ENCODE measurements at regions not wholly inside any gene's neighbourhood (a gene's known extent, or its start where the extent isn't known, plus 50 kb on each side); places are given as distances from the start of the nearest gene placed in this dataset.

DNA sequence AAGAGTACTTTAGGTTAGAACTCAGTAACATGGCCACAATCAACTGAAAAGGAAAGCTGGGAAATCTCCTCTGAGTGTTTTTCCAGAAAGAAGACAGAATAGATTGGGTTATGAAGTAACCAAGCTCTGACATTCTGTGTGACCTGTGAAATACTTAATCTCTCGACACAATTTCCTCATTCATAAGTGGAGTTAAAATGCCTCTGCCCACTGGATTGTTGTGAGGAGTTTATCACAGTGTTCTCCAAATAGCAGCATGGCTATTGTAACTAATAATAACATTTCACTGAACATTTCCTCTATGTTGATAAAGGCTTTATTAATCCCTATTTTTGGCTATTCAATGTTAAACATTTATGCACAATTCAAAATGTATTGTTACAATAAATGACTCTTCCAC lies 311.0 kb downstream of the GABRB2 start:
- DNase-seq (ENCODE audit: low spot score): no peak

DNA sequence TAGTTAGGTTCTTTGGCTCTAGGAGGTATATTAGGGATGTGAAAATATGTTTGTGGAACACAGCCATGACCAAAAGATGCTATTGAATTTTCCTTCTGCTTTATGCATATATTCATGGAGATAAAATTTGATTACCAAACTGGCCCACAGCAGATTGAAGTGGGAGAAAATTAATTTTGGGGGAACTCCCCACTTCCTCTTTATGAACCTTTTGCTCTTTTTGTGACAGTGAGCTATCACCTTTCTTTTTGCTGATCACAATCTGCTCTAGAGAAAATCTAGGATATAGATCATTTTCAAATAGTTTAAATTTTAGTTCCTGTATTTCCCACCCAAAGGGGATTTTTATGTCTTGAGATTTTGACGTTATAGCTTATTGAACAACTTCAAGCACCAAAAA lies 313.0 kb downstream of the GABRB2 start:
- no peak for DNase-seq (ENCODE audit: low spot score)

DNA sequence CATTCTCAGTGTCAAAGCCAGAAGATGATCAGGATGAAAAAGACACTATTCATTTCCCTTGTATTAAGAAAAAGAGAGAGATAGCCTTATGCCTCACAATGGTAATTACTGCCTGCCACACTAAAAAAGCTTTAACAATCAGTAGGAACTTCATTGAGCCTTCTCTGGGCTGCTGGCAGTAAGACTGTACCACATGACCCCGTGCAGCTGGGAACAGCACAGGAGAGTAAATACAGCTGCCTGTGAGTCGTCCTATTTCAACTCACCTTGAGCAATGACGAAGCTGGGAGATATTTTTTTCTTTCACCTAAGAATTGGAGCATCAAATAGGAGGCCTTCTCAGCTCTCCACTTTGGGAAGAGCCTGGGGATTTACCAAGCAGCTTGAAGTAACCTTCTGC lies 316.3 kb downstream of the GABRB2 start:
- DNase-seq (ENCODE audit: low spot score): no peak

DNA sequence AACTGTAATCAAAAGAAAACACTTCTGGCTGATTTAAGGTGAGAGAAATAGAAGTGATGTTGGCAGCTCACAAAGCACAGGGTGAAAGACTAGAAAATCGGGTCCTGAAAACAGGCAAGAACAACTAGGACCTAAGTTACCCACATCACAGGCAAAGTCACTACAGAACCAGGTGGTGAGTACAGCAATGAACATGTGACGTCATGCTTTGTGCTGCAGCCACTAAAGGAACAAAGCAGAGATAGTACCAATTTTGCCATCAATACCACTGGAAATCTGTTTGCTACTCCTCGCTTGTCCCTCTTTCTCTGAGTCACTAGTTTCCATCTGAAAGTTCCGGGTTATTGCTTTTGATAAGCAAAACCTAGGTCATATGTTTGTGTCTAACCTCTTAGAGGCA lies 326.7 kb downstream of the GABRB2 start:
- DNase-seq (ENCODE audit: low spot score): no peak

DNA sequence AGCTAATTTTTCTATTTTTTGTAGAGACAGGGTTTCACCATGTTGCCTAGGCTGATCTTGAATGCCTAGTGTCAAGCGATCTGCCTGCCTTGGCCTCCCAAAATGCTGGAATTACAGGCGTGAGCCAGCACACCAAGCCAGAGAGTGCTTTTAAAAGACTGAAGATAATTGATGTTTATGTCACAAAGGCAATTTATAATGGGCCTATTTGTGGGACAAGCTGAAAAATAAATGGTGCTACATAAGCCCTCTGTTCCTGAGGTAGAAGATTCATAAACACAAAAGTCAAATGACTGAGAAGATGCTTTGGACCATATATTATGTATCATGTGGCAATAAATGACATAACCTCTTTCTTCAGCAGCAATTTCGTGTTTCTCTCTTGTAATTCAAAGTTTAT lies 329.6 kb downstream of the GABRB2 start:
- no peak for DNase-seq (ENCODE audit: low spot score)

DNA sequence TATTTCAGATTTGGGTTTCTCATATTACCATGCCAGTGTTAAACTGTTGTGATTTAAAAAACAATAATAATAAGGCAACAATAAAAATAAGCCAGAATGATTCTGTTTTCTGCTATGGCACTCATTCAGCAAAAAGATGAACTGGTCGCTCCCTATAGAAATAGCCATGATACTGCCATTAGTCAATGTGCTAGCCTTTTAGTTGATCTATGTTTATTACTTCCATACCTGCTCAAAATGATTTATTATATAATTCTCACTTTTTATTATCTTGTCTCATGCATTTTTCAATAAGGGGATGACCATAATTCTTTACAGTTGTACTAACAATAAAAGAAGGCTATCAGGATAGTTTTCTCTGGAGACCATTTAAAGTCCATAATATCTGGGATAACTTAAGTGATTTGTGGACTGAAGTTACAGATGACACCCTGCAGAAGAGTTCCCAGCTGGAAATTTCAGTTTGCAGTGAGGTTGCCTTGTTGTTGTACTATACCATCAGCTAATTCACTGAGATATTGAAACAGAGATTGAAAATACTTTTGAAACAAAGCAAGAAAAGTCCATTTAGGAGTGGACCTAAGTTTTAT lies 334.3 kb downstream of the GABRB2 start:
- DNase-seq (ENCODE audit: low spot score): no peak

DNA sequence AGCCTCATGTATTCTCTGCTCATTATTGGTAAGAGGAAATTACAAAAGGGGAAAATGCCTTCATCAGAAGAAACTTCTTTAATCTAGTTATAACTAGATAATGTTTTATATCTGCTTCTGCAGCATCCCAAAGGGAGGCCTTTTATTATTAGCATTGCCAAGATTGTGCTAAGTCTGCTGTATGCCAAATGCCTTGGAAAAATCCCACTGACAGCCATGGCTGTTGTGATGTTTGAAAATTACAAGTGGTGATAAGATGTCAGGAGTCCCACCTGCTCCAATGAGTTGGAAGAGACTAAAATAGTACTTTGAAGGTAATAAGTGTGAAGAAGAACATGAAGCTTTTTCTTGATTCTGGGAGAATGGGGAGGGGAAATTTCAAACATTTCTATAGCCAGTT lies 345.0 kb downstream of the GABRB2 start:
- DNase-seq (ENCODE audit: low spot score): no peak

DNA sequence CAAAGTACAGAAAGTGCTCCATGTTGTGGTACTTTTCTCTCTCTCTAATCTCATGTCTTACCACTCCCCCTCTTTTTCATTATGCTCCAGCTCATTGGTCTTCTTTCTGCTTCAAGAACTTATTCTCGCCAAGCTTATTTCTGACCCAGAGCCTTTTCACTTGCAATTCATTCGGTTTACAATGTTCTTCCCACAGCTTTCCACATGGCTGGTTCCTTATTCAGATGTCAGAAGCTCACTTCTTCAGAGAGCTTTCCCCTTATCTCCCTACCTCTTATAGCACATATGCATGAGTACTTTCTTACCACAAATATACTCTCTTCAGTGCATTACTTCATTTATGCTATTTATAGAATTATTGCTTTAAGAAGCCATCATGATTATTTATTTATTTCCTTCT lies 338.8 kb upstream of the ATP10B start:
- DNase-seq (ENCODE audit: low spot score): no peak

DNA sequence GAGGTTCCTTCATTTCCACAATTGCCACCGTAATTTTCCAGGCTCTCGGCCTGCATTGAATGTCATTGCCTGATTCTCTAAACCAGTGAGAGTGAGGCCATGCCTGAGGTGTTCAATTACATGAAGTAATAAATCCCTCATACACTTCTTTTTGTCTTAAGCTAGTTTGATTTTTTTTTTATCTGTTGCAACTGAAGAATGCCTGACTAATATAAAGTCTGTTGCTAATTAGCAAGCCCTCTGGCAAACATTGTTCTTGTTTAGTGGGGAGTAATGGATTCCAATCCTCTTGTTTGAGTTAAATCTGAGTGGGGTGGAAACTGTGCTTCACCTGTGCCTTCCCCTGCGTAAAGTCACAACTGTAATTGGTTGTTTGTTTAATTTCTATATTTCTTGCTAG lies 338.1 kb upstream of the ATP10B start:
- no peak for DNase-seq (ENCODE audit: low spot score)

DNA sequence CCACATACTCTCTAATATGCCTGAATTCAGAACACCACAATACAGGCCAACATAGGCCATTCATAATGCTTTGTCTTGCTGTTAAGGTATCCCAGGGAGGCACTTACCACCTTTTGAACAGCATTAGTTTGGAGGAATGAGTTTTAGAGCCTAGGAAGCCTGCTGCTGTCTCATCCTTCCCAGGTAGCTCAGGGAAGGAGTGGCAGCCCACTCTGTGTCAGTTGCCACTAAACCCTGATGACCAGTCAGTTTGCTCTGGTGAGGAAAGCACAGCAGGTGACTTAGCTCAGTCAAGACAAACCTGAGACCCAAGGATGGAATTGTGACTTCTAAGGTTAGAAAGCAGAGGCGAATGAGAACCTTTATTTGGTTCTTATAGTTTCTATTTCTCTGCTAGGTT lies 337.4 kb upstream of the ATP10B start:
- no peak for DNase-seq (ENCODE audit: low spot score)

DNA sequence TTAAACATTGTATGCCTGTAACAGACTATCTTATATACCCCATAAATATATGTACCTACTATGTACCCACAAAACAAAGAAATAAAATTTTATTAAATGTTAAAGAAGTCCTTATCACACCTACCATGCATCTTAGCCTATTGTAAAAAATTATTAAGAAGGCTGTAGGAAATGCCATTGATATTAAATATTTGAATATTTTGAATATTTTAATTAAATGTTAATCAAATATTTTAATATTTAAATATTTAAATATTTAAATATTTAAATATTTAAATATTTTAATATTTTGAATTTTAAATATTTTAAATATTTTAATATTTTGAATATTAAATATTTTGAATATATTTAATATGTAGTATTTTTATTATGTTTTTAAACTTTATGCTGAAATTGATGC lies 331.5 kb upstream of the ATP10B start:
- DNase-seq (ENCODE audit: low spot score): no peak

DNA sequence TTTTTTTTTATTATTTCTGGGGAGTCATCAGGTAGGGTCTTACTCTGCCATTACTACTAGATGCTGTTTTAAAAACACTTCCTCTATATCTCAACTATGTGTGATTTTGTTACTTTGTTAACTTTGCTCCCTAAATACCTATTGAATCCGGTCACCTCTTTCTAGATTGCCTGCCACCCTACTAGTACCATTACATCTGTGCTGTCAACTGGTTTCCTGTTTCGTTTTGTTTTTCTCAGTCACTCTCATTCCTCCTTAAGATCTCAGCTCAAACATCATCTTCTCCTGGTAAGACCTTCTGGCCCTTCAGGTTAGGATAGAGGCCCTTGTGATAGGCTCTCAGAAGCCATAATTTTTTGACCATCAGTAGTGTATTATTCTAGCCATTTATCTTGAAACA lies 324.2 kb upstream of the ATP10B start:
- no peak for DNase-seq (ENCODE audit: low spot score)

DNA sequence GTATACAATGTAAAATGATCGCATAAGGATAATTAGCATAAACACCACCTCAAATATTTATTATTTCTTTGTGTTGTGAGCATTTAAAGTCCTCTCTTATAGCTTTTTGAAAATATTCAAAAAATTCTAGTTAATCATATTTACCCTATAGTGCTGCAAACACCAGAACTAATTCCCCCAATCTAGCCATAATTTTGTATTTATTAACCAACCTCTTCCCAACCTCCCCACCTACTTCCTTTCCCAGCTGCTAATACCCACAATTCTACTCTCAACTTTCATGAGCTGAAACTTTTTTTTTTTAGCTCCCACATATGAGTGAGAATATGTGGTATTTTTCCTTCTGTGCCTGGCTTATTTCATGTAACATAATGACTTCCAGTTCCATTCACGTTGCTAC lies 317.8 kb upstream of the ATP10B start:
- DNase-seq (ENCODE audit: low spot score): no peak

DNA sequence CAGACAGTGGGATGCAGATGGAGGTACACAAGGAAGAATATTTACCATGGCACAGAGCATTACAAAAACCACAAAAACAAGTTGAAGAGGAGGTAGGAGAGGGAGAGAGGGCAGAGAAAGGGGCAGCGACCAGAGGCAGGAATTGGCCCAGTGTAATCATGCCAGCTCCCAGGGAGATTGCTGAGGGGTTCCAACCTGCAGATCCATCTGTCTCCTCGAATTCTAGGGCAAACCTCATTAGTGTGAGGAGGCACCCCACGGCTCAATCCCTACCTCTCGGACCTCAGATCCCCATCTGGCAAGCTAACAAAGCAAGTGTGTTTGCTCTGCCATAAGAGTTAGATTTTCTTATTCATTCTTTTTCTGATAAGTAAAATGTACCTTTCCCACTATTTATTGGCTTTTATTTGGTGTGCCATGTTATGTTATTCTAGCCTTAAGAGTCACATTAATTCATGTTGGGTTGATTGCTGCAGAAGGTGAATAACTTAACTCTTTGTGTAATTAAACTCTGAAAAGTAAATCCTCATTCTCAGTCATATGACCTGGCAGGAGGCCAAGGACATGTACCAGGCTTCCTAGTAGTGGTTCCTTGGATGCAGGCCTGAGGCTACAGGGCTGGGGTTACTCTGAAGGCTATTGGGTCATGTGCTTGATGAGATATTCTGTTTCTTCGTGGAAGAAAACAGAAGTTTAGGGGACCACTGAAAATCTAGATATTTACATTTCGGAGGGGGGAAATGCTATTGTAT lies 315.2 kb upstream of the ATP10B start:
- peak; percentile 14 for DNase-seq (ENCODE audit: low spot score)

DNA sequence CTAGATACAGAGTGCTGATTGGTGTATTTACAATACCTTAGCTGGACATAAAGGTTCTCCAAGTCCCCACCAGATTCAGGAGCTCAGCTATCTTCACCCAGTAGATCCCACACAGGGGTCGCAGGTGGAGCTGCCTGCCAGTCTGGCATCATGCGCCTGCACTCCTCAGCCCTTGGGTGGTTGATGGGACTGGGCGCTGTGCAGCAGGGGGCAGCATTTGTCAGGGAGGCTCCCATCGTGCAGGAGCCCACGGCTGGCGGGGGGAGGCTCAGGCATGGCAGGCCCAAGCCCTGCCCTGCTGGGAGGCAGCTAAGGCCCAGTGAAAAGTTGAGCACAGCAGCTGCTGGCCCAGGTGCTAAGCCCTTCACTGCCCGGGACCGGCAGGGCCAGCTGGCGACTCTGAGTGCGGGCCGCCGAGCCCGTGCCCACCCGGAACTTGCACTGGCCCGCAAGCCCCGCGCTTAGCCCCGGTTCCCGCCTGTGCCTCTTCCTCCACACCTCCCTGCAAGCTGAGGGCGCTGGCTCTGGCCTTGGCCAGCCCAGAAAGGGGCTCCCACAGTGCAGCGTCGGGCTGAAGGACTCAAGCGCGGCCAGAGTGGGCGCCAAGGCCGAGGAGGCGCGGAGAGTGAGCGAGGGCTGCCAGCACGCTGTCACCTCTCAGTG lies 314.1 kb upstream of the ATP10B start:
- no peak for DNase-seq (ENCODE audit: low spot score)

DNA sequence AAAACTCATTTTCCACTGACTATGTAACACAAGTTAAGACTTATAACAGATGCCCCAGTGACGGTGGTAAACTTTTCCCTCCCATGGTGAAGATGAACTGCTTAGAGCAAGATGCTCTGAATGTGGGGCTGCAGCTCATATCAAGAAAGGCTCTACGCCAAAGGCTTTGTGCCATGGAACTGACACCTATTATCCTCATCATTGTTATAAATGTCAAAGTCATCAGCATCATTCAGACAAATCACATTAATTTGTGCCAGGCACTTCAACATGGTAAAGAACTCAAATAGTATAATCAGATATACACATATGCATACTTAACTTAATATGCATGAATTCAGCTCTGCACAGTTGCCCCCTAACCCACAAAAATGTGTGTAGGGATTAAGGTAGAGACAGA lies 305.9 kb upstream of the ATP10B start:
- DNase-seq (ENCODE audit: low spot score): no peak

DNA sequence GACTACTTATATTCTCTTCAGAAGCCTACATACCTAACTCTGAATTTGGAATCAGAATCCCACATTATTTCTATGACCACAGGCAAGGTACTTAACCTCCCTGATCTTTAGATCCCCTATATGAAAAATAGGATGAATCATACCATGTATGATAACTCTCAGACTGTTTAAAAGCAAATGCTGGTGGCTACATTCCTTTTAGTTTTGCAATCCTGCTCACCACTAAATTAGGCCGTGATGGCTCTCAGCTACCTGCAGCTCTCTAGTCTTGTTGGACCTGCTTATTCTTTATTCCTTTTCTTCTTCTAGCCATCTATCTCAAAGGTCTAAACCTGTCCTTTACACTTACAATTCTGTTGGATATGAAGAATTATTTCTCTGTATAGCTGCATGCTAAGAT lies 303.4 kb upstream of the ATP10B start:
- DNase-seq (ENCODE audit: low spot score): no peak

DNA sequence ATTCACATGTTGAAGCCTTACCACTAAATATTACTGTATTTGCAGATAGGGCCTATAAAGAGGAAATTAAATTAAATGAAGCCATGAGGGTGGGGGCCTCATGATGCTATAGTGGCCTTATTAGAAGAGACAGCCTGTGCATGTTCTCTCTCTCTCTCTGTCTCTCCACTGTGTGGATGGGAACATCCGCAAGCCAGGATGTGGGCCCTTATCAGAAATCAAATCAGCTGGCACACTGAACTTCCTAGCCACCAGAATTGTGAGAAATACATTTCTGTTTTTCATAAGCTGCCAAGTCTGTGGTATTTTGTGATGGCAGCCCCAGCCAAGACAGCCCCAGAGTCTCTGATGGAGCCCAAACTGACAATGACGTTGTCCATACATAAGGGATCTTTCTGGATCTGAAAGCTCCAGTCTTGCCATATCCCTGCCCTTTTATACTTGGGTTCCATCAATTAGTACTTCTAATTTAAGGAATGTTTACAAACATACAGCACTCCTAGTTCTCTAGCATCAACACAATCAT lies 300.5 kb upstream of the ATP10B start:
- no peak for DNase-seq (ENCODE audit: low spot score)

DNA sequence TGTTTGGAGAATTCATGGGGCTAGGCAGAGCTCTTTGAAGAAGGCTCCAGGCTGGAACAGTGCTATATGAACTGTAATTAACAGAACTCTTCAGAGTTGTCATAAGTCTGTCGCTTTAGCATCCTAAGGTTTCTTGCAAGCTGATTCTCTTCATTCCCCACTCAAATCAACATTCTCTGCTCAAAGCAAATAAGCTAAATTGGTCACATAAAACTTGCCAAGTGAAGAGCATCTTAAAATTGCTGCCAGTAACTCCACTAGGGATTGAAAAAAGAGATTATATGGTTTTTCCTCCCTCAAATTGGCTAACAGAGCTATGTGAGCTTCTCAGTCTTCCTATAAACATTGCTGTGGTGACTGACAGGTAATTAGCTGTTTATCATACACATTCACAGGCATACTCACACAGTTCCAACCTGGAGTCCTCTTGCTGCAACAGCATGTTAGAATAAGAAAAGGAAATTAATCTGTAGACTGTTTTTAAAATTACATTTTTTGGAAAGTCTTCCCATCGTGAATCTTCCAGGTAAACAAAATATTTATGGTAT lies 298.5 kb upstream of the ATP10B start:
- no peak for DNase-seq (ENCODE audit: low spot score)

DNA sequence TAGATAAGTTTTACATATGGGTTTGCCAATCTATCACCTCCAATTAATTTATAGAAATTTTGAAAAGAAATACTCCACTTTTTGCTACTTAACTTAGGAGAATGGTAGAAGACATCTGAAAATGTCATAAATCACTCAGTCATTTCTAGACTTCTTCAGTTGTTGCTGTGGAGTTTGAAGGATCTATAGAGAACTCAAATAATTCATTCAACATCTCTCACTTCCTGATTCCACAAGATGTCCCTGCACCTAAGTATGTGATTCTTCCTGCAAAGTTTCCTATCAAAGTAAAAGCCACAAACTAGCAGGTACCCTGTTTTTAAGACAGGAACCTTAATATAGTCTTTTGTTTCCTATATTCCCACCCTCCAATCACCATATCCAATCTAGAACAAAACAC lies 297.1 kb upstream of the ATP10B start:
- DNase-seq (ENCODE audit: low spot score): no peak

DNA sequence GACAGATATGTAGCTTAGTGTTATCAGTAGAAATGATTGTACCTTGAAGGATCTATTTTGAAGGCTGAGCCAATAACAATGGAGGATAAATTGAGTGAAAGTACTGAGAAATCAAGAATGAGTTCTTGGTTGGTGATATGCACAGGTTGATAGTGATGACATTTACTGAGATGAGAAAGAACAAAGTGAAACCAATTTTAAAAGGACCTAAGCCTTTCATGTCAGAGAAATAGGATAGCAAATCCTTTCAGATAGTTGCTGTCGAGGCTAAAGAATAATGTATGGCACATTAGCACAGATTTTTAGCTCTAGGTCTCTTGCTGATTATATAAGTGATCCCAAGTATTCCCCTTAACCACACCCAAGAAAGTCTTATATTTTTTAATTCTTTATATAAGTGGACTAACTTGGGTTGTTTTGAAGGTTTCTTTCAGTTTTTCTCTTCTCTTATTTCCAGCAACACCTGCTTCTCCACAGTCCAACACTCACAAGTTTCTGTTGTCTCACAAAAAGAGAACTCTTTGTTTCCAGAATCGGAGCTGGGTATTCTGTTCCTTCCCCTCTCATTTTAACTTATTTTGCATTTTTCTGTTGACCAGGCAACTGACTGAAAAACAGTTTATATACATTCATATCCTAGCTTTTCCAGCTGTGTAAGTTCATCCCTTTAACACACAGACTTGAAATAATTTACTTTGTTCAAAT lies 286.9 kb upstream of the ATP10B start:
- DNase-seq (ENCODE audit: low spot score): no peak

DNA sequence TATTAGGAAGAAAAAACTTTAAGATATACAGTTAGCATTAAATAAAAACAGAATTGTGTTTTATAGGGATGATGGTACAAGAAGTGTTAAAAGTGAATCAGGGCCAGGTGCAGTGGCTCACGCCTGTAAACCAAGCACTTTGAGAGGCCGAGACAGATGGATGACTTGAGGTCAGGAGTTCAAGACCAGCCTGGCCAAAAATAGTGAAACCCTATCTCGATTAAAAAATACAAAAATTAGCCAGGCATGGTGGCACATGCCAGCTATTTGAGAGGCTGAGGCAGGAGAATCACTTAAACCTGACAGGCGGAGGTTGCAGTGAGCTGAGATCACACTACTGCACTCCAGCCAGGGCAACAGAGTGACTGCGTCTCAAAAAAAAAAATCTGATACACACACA lies 282.9 kb upstream of the ATP10B start:
- DNase-seq (ENCODE audit: low spot score): no peak

DNA sequence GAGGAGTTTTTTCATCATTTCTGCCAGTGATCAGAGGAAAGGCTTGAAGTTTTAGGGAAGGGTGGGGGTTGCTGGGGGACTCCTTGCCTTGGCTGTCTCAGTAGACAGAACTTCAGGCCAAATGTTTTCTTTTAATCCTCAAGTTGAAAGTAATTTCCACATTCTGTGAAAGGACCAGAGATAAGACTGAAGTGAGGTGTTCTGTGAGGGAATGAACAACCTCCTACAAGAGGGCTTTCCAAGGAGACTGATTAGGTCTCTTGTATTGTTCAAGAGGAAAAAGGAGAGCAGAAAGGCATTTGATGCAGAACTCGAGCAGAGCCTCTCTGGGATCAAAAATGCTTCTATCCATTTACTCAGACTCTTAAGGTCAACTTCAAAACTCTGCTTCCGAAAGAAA lies 282.1 kb upstream of the ATP10B start:
- no peak for DNase-seq (ENCODE audit: low spot score)

All from D341Med (cell line).